LNCAP (cell line): ENCODE measurements at regions not wholly inside any gene's neighbourhood (a gene's known extent, or its start where the extent isn't known, plus 50 kb on each side); places are given as distances from the start of the nearest gene placed in this dataset.

Experiments used
- CTCF ChIP-seq: fragments of 450-650 bp; IDR thresholded peaks from 2 replicates; pipeline ENCODE4 v1.5.1; 2017; ENCODE audit warnings: mild to moderate bottlenecking

GRCh38 chr10:46170789-46171188 lies 116.0 kb upstream of the ANTXRL start:
- TF ChIP-seq CTCF = no peak

- TF ChIP-seq CTCF = no peak
Observed at GRCh38 chr10:46171661-46172060, 115.1 kb upstream of the ANTXRL start.

DNA sequence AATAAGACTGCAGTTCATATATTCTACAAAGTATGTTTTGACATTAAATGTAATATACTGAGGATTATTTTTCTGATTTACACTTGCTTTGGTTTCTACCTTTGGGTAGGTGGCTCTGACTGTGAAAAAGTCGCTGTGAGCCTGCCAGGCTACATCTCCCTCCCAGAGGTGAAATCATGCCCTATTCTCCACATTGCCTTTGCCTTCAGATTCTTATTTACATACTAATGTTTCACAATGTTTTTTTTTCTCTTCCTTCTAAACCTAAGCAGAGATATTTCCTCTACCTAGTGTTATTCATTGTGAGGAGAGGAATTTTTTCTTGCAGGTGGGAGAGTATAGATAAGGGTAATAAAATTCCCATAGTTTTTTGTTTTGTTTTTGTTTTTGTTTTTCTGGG lies 111.5 kb upstream of the ANTXRL start:
- TF ChIP-seq CTCF = no peak

GRCh38 chr10:46175831-46176230 lies 111.0 kb upstream of the ANTXRL start:
- TF ChIP-seq CTCF = no peak

- TF ChIP-seq CTCF = no peak
Observed at GRCh38 chr10:46197050-46197449, 89.7 kb upstream of the ANTXRL start.

DNA sequence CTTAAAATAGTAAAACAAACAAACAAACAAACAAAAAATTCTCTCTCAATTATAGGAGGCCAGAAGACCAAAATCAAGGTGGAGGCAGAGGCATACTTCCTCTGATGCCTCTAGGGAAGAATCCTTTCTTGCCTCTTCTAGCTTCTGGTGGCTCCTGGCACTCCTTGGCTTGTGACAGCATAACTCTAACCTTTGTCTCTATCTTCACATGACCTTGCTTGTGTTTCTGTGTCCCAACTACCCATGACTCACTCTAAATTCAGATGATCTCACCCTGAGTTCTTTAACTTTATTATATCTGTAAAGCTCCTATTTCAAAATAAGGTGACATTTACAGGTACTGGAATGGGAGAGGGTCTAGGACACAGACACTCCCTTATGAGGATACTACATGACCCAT lies 88.3 kb upstream of the ANTXRL start:
- no peak for TF ChIP-seq CTCF

DNA sequence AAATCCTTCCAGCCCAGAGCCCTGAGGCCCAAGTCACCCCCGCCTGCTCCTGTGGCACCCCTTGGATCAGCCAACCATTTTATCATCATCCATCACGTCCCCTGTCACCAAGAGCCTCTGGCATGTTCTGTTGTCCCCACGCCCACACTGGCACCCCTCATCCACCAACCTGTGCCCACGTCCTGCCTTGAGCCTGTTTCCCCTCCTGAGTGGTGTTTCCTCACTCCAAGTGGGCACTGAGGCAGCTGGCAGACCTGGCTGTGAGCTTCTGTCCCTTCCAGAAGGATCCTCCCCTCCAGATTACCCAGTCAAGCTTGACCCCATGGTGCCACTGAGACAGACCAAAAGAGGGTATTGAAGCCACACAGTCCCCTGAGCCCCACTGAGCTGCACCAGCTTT lies 71.4 kb upstream of the ANTXRL start:
- TF ChIP-seq CTCF = no peak

GRCh38 chr10:46216003-46216634 lies 70.7 kb upstream of the ANTXRL start:
- TF ChIP-seq CTCF = no peak
